HEK293T (cell line): ENCODE measurements at regions not wholly inside any gene's neighbourhood (a gene's known extent, or its start where the extent isn't known, plus 50 kb on each side); places are given as distances from the start of the nearest gene placed in this dataset.
A peak's percentile ranks its signal among the peaks of the same experiment; 100 is the strongest.

Source experiments
- CTCF ChIA-PET: fragments of 350-600 bp; formaldehyde crosslinking; extraction: SDS; loops from one replicate; lab custom pipeline; 2021; ENCODE audit warnings: antibody characterized with exemption, inconsistent platforms; lab: Yijun Ruan, JAX
- POLR2A ChIA-PET: fragments of 350-600 bp; formaldehyde crosslinking; extraction: SDS; loops from one replicate; lab custom pipeline; 2020; ENCODE audit warnings: antibody characterized with exemption, inconsistent platforms; lab: Yijun Ruan, JAX
- DNase-seq: peaks from one replicate; pipeline ENCODE4 v3.0.0; 2012; ENCODE audit warnings: mixed read lengths; ENCODE audit errors: extremely low spot score
- ARNT ChIP-seq: fragments of 450-650 bp; IDR thresholded peaks from 2 replicates; pipeline ENCODE4 v1.6.1; 2017; ENCODE audit warnings: mild to moderate bottlenecking
- BHLHE40 ChIP-seq: fragments of 450-650 bp; IDR thresholded peaks from 2 replicates; pipeline ENCODE4 v1.6.1; 2016; ENCODE audit warnings: mild to moderate bottlenecking, moderate library complexity, borderline replicate concordance
- CTBP1 ChIP-seq: fragments of 450-650 bp; IDR thresholded peaks from 2 replicates; pipeline ENCODE4 v1.6.1; 2016; ENCODE audit warnings: borderline replicate concordance
- ELF4 ChIP-seq: fragments of 450-650 bp; IDR thresholded peaks from 2 replicates; pipeline ENCODE4 v1.6.1; 2017; ENCODE audit warnings: antibody characterized with exemption
- FOXA1 ChIP-seq: fragments of 450-650 bp; IDR thresholded peaks from 2 replicates; pipeline ENCODE4 v1.6.1; 2016; ENCODE audit warnings: mild to moderate bottlenecking
- FOXK2 ChIP-seq: fragments of 450-650 bp; IDR thresholded peaks from 2 replicates; pipeline ENCODE4 v1.6.1; 2016; ENCODE audit warnings: mild to moderate bottlenecking
- FOXM1 ChIP-seq: fragments of 450-650 bp; IDR thresholded peaks from 2 replicates; pipeline ENCODE4 v1.6.1; 2017; ENCODE audit warnings: mild to moderate bottlenecking, borderline replicate concordance
- HDGF ChIP-seq: fragments of 450-650 bp; IDR thresholded peaks from 2 replicates; pipeline ENCODE4 v1.6.1; 2017; ENCODE audit warnings: antibody characterized with exemption, borderline replicate concordance
- L3MBTL2 ChIP-seq: fragments of 450-650 bp; conservative IDR thresholded peaks from 2 replicates; pipeline ENCODE4 v1.6.1; 2016; ENCODE audit warnings: mild to moderate bottlenecking
- LEF1 ChIP-seq: fragments of 450-650 bp; IDR thresholded peaks from 2 replicates; pipeline ENCODE4 v1.6.1; 2017; ENCODE audit warnings: mild to moderate bottlenecking, borderline replicate concordance
- NFRKB ChIP-seq: fragments of 450-650 bp; IDR thresholded peaks from 2 replicates; pipeline ENCODE4 v1.6.1; 2016; ENCODE audit warnings: mild to moderate bottlenecking, moderate library complexity
- SP1 ChIP-seq: fragments of 450-650 bp; IDR thresholded peaks from 2 replicates; pipeline ENCODE4 v1.6.1; 2017
- SUZ12 ChIP-seq: fragments of 450-650 bp; IDR thresholded peaks from 2 replicates; pipeline ENCODE4 v1.6.1; 2016; ENCODE audit warnings: mild to moderate bottlenecking
- TARDBP ChIP-seq: fragments of 450-650 bp; IDR thresholded peaks from 2 replicates; pipeline ENCODE4 v1.6.1; 2016
- ZNF384 ChIP-seq: fragments of 450-650 bp; IDR thresholded peaks from 2 replicates; pipeline ENCODE4 v1.6.1; 2016
- TF ChIP-seq, protein P1 (sequence below): fragments of 450-650 bp; IDR thresholded peaks from 2 replicates; pipeline ENCODE4 v1.6.1; 2016

DNA sequence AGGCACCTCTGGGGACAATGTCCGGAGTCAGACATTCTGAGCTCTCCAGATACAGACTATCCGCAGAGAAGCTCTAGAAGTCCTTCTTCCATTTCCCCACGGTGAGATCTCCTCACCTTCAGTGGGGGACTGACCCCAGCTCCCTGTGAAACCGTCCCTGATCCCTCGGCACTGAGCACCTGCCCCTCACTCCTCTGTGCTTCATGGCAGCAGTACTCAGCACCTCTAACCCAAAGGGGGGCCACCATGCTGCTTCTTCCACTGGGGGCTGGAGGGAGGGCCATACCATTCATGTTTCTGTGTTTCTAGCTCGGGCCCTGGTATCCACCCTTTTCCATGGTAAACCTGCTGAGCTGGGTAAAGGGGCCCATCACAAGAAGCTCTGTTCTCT, 321.7 kb downstream of the BRD1 start:
- ChIA-PET CTCF (no interaction called here), POLR2A (no interaction called here)
- TF ChIP-seq ARNT (no peak), LEF1 (no peak), SP1 (no peak), FOXM1 (no peak), FOXA1 (no peak), TARDBP (no peak), SUZ12 (no peak), HDGF (no peak), FOXK2 (no peak), ZNF384 (no peak), NFRKB (no peak), CTBP1 (no peak), L3MBTL2 (no peak)
- TF ChIP-seq, protein P1, sequence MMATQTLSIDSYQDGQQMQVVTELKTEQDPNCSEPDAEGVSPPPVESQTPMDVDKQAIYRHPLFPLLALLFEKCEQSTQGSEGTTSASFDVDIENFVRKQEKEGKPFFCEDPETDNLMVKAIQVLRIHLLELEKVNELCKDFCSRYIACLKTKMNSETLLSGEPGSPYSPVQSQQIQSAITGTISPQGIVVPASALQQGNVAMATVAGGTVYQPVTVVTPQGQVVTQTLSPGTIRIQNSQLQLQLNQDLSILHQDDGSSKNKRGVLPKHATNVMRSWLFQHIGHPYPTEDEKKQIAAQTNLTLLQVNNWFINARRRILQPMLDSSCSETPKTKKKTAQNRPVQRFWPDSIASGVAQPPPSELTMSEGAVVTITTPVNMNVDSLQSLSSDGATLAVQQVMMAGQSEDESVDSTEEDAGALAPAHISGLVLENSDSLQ, result no peak
- DNase-seq, result no peak

DNA sequence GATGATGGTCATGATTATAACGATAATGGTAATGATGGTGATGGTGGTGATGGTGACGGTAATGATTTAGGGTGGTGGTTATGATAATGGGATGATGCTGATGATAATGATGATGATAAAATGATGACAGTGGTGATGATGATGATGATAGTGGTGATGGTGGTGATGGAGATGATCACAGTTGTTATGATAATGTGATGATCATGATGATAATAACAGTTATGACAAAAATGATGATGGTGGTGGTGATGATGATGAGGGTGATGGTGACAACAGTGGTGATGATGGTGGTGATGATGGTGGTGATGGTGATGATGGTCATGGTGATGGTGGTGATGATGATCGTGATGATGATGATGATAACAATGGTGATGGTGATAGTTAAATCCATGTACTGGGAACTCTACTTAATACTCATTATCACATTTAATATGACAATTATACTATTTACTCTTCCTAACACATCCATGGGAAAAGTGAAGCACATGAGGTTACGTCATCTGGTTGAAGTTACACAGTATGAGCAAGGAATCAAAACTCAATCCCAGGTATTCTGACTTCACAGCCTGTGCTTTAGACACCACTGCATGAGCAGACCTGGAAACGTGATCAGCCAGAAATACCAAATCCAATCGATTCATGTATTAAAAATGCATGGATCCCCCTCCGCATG, 322.2 kb downstream of the BRD1 start:
- TF ChIP-seq FOXM1 (no peak), CTBP1 (no peak), ZNF384 (no peak), FOXK2 (no peak), LEF1 (no peak), TARDBP (no peak), SP1 (no peak), ELF4 (no peak), BHLHE40 (no peak), ARNT (no peak), L3MBTL2 (no peak), FOXA1 (no peak), NFRKB (no peak), HDGF (no peak), SUZ12 (no peak)
- TF ChIP-seq, protein P1, result no peak
- CTCF ChIA-PET, result no interaction called here
- DNase-seq, result no peak
- POLR2A ChIA-PET, result no interaction called here

DNA sequence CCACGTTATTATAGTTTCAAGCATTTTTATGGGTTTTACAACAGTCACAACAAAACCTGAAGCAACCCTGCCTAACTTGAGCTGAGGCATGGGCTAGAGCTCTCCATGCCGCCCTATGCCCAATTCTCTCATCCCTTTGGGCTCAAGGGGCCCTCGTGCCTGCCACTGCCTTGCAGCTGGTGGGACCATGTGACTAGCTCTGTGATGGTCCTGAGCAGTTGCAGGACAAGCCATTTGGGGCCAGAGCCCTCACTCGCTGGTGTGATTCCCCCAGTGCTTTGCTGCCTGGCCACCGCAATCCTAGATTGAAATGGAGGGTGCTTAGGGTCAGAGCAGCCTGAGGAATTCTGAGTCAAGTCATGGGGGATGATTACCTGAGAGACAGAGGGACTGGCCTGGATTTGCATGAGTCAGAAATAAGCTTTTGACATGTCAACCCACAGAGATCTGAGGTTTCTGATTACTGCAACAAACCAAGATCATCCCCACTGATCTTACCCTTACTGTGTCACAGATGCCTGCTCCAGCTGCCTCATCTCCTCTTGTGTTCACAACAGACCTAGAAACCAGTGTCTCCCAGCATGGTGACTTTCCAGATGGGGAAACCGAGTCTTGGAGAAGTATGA, 323.7 kb downstream of the BRD1 start:
- ChIA-PET CTCF (no interaction called here), POLR2A (no interaction called here)
- TF ChIP-seq NFRKB, result no peak
- TF ChIP-seq ARNT, result no peak
- no peak for TF ChIP-seq FOXA1
- TF ChIP-seq FOXK2, result no peak
- no peak for TF ChIP-seq ZNF384
- TF ChIP-seq LEF1, result no peak
- TF ChIP-seq, protein P1, result no peak
- TF ChIP-seq CTBP1, result no peak
- no peak for TF ChIP-seq HDGF
- TF ChIP-seq SUZ12, result no peak
- no peak for TF ChIP-seq BHLHE40
- TF ChIP-seq FOXM1, result no peak
- no peak for TF ChIP-seq L3MBTL2
- no peak for TF ChIP-seq TARDBP
- no peak for TF ChIP-seq ELF4
- DNase-seq, result no peak

DNA sequence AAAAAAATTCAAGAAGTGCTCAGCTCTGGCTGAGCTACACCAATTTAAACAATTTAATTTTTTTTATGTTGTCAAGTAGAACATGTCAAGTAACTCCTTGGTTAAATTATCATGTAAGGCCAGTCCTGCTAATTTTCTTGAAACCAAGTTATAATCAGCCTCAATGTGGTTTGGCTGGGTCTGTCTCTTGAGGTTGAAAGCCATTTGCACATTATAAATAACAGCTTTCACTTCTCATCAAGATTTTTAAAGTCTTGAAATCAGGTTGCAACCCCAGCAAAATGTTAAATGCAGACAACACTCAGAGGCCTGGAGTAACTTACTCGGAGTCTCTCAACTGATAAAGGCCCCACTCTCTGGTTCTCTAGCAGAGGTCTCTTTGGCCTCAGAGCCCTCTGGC, 324.4 kb downstream of the BRD1 start:
- CTCF ChIA-PET, result no interaction called here
- DNase-seq, result no peak
- POLR2A ChIA-PET, result no interaction called here
- TF ChIP-seq, protein P1, result no peak
- no peak for TF ChIP-seq CTBP1
- no peak for TF ChIP-seq FOXA1
- no peak for TF ChIP-seq HDGF
- TF ChIP-seq ELF4, result no peak
- TF ChIP-seq FOXM1, result no peak
- no peak for TF ChIP-seq TARDBP
- TF ChIP-seq BHLHE40, result no peak

DNA sequence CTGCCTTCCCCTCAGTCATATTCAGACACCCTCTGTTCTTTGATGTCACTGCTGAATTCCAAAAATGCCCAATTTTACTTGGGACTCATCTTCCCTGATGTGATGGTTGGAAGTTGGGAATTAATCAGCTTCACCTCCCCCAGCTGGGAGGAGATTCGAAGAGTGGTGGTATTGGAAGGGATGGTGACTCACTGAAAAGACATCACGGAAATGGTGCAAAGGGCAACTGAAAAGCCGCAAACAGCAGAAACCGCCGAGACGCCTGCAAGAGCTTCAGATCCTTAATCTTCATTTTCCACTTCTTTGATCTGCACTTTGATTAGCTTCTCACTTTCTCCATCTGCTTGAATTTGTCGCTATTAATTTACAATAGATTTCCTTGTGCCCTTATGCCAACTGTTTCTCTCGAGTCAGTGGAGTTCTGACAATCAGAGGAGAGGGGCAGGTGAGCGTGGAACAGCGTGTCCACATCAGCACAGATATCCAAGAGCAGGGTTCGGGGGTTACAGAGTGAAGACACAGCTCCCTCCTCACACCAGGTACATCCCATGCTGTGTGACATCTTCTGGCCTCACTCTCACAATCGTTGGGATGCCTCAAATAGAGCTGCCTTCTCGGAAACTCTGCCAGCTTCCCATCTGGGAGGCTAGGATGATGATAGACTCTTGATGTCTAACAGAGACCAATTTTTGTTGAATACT, 325.4 kb downstream of the BRD1 start:
- no peak for DNase-seq
- no peak for TF ChIP-seq SP1
- TF ChIP-seq NFRKB, result no peak
- no peak for TF ChIP-seq FOXM1
- ChIA-PET CTCF (no interaction called here), POLR2A (no interaction called here)

DNA sequence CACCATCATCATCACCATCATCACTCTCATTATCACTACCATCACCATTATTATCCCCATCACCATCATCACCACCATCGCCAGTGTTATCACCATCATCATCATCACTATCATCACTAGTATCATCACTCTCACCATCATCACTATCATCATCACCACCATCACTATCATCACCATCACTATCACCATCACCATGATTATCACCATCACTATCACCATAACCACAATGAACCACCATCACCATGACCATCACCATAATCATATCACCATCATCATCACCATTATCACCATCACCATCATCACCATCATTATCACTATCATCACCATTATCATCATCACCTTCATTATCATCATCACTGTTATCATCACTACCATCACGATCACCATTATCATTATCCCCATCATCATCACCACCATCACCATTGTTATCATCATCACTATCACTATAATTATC, 326.7 kb downstream of the BRD1 start:
- ChIA-PET CTCF (no interaction called here), POLR2A (no interaction called here)
- no peak for DNase-seq
- TF ChIP-seq CTBP1 (peak; percentile 50; the same call in 1 of the 2 replicates), ARNT (no peak)
